GM23338 (cell line): ENCODE measurements at regions not wholly inside any gene's neighbourhood (a gene's known extent, or its start where the extent isn't known, plus 50 kb on each side); places are given as distances from the start of the nearest gene placed in this dataset.

Experiments used
- ATAC-seq: fragments of 200-7000 bp; cut with Tn5 transposase; 3 replicates; pipeline ENCODE4 v1.9.1; 2020
- DNase-seq: peaks from one replicate; pipeline ENCODE4 v3.0.0-alpha.2; 2015; ENCODE audit warnings: low spot score
- H2AFZ ChIP-seq: fragments of 200-600 bp; sonication (generic); 2 replicates; pipeline ENCODE4 v1.8.0; 2016; ENCODE audit warnings: antibody characterized with exemption, mild to moderate bottlenecking, moderate library complexity
- H3F3A ChIP-seq: fragments of 200-600 bp; sonication (generic); replicated peaks from 2 replicates; pipeline ENCODE4 v1.8.0; 2017; ENCODE audit warnings: antibody characterized with exemption, mixed run types, low read depth
- H3K27ac ChIP-seq: fragments of 200-600 bp; sonication (generic); 2 replicates; pipeline ENCODE4 v1.6.1; 2016; ENCODE audit warnings: low read depth
- H3K27me3 ChIP-seq: fragments of 200-600 bp; sonication (generic); 2 replicates; pipeline ENCODE4 v1.8.0; 2016; ENCODE audit warnings: mild to moderate bottlenecking, mixed run types, moderate library complexity; ENCODE audit not compliant: insufficient read depth
- H3K36me3 ChIP-seq: fragments of 200-600 bp; sonication (generic); 2 replicates; pipeline ENCODE4 v1.8.0; 2016; ENCODE audit warnings: mild to moderate bottlenecking; ENCODE audit not compliant: insufficient read depth
- H3K4me1 ChIP-seq: fragments of 200-600 bp; sonication (generic); 2 replicates; pipeline ENCODE4 v1.8.0; 2016; ENCODE audit warnings: mild to moderate bottlenecking, moderate library complexity; ENCODE audit not compliant: insufficient read depth
- H3K4me2 ChIP-seq: fragments of 200-600 bp; sonication (generic); 2 replicates; pipeline ENCODE4 v1.7.1; 2017; ENCODE audit warnings: mixed run types
- H3K4me3 ChIP-seq: fragments of 200-600 bp; sonication (generic); 2 replicates; pipeline ENCODE4 v1.6.1; 2016; ENCODE audit warnings: mixed run types
- H3K79me2 ChIP-seq: fragments of 200-600 bp; sonication (generic); replicated peaks from 2 replicates; pipeline ENCODE4 v1.8.0; 2017; ENCODE audit warnings: mild to moderate bottlenecking; ENCODE audit not compliant: insufficient read depth
- H3K9me2 ChIP-seq: fragments of 200-600 bp; sonication (generic); 2 replicates; pipeline ENCODE4 v1.8.0; 2017; ENCODE audit not compliant: insufficient read depth
- H4K20me1 ChIP-seq: fragments of 200-600 bp; sonication (generic); replicated peaks from 2 replicates; pipeline ENCODE4 v1.8.0; 2017; ENCODE audit warnings: mild to moderate bottlenecking; ENCODE audit not compliant: insufficient read depth
- H3K27ac Mint-ChIP-seq: 2 replicates; pipeline ENCODE4 v1.8.0; 2020; ENCODE audit warnings: inconsistent platforms, mild to moderate bottlenecking, moderate library complexity, mixed read lengths
- H3K27me3 Mint-ChIP-seq: 3 replicates; pipeline ENCODE4 v1.8.0; 2022; ENCODE audit warnings: low read depth, mild to moderate bottlenecking, moderate library complexity, mixed read lengths, inconsistent platforms; ENCODE audit not compliant: insufficient read depth, poor library complexity
- H3K36me3 Mint-ChIP-seq: 3 replicates; pipeline ENCODE4 v1.8.0; 2021; ENCODE audit warnings: low read depth, mild to moderate bottlenecking, inconsistent platforms, moderate library complexity, mixed read lengths
- H3K4me1 Mint-ChIP-seq: 3 replicates; pipeline ENCODE4 v1.8.0; 2020; ENCODE audit warnings: mild to moderate bottlenecking, inconsistent platforms, mixed read lengths
- H3K4me3 Mint-ChIP-seq: 3 replicates; pipeline ENCODE4 v1.8.0; 2021; ENCODE audit warnings: moderate library complexity, mild to moderate bottlenecking, inconsistent platforms, mixed read lengths
- H3K9me3 Mint-ChIP-seq: 3 replicates; pipeline ENCODE4 v1.8.0; 2020; ENCODE audit warnings: moderate library complexity, mild to moderate bottlenecking, inconsistent platforms, mixed read lengths
- CREB1 ChIP-seq: fragments of 250-450 bp; sonication (Bioruptor Pico); IDR thresholded peaks from 2 replicates; pipeline ENCODE4 v1.5.0; 2020; ENCODE audit warnings: low read depth, mild to moderate bottlenecking, moderate library complexity
- EZH2 ChIP-seq: fragments of 200-600 bp; sonication (generic); IDR thresholded peaks from one replicate; pipeline ENCODE4 v1.8.0; 2017; ENCODE audit warnings: antibody characterized with exemption, mild to moderate bottlenecking, low read depth; ENCODE audit not compliant: unreplicated experiment
- EZH2phosphoT487 ChIP-seq: fragments of 200-600 bp; sonication (generic); IDR thresholded peaks from one replicate; pipeline ENCODE4 v1.8.1; 2018; ENCODE audit warnings: antibody characterized with exemption; ENCODE audit not compliant: unreplicated experiment
- JUNB ChIP-seq: IDR thresholded peaks from one replicate; pipeline ENCODE4 v1.6.1; 2016; ENCODE audit warnings: antibody characterized with exemption; ENCODE audit not compliant: unreplicated experiment
- NANOG ChIP-seq: IDR thresholded peaks from 2 replicates; pipeline ENCODE4 v1.6.1; 2016; ENCODE audit warnings: antibody characterized with exemption, borderline replicate concordance
- POLR2AphosphoS5 ChIP-seq: IDR thresholded peaks from 2 replicates; pipeline ENCODE4 v1.6.1; 2016; ENCODE audit warnings: antibody characterized with exemption, low read depth
- STAT1 ChIP-seq: IDR thresholded peaks from one replicate; pipeline ENCODE4 v1.6.1; 2016; ENCODE audit warnings: antibody characterized with exemption; ENCODE audit not compliant: unreplicated experiment
- ZNF114 ChIP-seq: fragments of 250-450 bp; sonication (Bioruptor Pico); IDR thresholded peaks from 2 replicates; pipeline ENCODE4 v1.5.0; 2020; ENCODE audit warnings: mild to moderate bottlenecking, moderate library complexity
- TF ChIP-seq, protein P1 (sequence below), 2 experiments: fragments of 200-600 bp in 1 of 2; sonication (generic) in 1 of 2; conservative IDR thresholded peaks; 2 replicates each; pipeline versions ENCODE4 v1.5.1 to v1.6.1; 2016 to 2017; ENCODE audit warnings: antibody characterized with exemption in 2 of 2, low read depth in 2 of 2, mild to moderate bottlenecking in 2 of 2, moderate library complexity in 1 of 2
- TF ChIP-seq, protein P2 (sequence below): fragments of 250-450 bp; sonication (Bioruptor Pico); IDR thresholded peaks from 2 replicates; pipeline ENCODE4 v1.5.0; 2020; ENCODE audit warnings: mild to moderate bottlenecking, moderate library complexity

GRCh38 chr6:139982652-139983295 is 608.3 kb upstream of the CITED2 start:
- H3K4me1 ChIP-seq, result peaks cover 32% of the 10 kb centered on the region
- Mint-ChIP-seq H3K9me3 (no peaks in the 10 kb centered on the region), H3K27ac (peak overlapping the region; percentile 46), H3K27me3 (peaks cover 2% of the 10 kb centered on the region), H3K4me1 (peaks cover 40% of the 10 kb centered on the region), H3K36me3 (no peaks in the 10 kb centered on the region; the same call in 2 of the 3 replicates), H3K4me3 (peak overlapping the region; percentile 11; the same call in 1 of the 3 replicates)
- TF ChIP-seq POLR2AphosphoS5 (no peak), EZH2 (no peak), EZH2phosphoT487 (no peak), ZNF114 (no peak), STAT1 (no peak)
- TF ChIP-seq, protein P1, sequence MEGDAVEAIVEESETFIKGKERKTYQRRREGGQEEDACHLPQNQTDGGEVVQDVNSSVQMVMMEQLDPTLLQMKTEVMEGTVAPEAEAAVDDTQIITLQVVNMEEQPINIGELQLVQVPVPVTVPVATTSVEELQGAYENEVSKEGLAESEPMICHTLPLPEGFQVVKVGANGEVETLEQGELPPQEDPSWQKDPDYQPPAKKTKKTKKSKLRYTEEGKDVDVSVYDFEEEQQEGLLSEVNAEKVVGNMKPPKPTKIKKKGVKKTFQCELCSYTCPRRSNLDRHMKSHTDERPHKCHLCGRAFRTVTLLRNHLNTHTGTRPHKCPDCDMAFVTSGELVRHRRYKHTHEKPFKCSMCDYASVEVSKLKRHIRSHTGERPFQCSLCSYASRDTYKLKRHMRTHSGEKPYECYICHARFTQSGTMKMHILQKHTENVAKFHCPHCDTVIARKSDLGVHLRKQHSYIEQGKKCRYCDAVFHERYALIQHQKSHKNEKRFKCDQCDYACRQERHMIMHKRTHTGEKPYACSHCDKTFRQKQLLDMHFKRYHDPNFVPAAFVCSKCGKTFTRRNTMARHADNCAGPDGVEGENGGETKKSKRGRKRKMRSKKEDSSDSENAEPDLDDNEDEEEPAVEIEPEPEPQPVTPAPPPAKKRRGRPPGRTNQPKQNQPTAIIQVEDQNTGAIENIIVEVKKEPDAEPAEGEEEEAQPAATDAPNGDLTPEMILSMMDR (conservative IDR thresholded peaks at IDR 0.05; ENCODE audit: low read depth in 2 of 2), result no peak
- no peaks in the 10 kb centered on the region for H3K27me3 ChIP-seq
- H3F3A ChIP-seq, result no peaks in the 10 kb centered on the region
- DNase-seq, result peak; percentile 50
- H3K4me3 ChIP-seq, result no peak overlapping the region
- peak; percentile 85 for ATAC-seq
- no peaks in the 10 kb centered on the region for H3K79me2 ChIP-seq
- peak overlapping the region; percentile 62 for H3K4me2 ChIP-seq
- peak overlapping the region; percentile 3; the same call in 1 of the 2 replicates for H2AFZ ChIP-seq
- H3K36me3 ChIP-seq, result no peaks in the 10 kb centered on the region
- H3K27ac ChIP-seq, result no peak overlapping the region
- H4K20me1 ChIP-seq, result no peaks in the 10 kb centered on the region
- H3K9me2 ChIP-seq, result no peaks in the 10 kb centered on the region

GRCh38 chr6:139982195-139982594 is 607.7 kb upstream of the CITED2 start:
- H2AFZ ChIP-seq, result 0 out of 2 replicates have a peak overlapping the region, but pooled peaks have one; percentile 1
- TF ChIP-seq CREB1 (no peak), NANOG (no peak), POLR2AphosphoS5 (no peak), STAT1 (no peak), JUNB (no peak), ZNF114 (no peak)
- TF ChIP-seq, protein P2, sequence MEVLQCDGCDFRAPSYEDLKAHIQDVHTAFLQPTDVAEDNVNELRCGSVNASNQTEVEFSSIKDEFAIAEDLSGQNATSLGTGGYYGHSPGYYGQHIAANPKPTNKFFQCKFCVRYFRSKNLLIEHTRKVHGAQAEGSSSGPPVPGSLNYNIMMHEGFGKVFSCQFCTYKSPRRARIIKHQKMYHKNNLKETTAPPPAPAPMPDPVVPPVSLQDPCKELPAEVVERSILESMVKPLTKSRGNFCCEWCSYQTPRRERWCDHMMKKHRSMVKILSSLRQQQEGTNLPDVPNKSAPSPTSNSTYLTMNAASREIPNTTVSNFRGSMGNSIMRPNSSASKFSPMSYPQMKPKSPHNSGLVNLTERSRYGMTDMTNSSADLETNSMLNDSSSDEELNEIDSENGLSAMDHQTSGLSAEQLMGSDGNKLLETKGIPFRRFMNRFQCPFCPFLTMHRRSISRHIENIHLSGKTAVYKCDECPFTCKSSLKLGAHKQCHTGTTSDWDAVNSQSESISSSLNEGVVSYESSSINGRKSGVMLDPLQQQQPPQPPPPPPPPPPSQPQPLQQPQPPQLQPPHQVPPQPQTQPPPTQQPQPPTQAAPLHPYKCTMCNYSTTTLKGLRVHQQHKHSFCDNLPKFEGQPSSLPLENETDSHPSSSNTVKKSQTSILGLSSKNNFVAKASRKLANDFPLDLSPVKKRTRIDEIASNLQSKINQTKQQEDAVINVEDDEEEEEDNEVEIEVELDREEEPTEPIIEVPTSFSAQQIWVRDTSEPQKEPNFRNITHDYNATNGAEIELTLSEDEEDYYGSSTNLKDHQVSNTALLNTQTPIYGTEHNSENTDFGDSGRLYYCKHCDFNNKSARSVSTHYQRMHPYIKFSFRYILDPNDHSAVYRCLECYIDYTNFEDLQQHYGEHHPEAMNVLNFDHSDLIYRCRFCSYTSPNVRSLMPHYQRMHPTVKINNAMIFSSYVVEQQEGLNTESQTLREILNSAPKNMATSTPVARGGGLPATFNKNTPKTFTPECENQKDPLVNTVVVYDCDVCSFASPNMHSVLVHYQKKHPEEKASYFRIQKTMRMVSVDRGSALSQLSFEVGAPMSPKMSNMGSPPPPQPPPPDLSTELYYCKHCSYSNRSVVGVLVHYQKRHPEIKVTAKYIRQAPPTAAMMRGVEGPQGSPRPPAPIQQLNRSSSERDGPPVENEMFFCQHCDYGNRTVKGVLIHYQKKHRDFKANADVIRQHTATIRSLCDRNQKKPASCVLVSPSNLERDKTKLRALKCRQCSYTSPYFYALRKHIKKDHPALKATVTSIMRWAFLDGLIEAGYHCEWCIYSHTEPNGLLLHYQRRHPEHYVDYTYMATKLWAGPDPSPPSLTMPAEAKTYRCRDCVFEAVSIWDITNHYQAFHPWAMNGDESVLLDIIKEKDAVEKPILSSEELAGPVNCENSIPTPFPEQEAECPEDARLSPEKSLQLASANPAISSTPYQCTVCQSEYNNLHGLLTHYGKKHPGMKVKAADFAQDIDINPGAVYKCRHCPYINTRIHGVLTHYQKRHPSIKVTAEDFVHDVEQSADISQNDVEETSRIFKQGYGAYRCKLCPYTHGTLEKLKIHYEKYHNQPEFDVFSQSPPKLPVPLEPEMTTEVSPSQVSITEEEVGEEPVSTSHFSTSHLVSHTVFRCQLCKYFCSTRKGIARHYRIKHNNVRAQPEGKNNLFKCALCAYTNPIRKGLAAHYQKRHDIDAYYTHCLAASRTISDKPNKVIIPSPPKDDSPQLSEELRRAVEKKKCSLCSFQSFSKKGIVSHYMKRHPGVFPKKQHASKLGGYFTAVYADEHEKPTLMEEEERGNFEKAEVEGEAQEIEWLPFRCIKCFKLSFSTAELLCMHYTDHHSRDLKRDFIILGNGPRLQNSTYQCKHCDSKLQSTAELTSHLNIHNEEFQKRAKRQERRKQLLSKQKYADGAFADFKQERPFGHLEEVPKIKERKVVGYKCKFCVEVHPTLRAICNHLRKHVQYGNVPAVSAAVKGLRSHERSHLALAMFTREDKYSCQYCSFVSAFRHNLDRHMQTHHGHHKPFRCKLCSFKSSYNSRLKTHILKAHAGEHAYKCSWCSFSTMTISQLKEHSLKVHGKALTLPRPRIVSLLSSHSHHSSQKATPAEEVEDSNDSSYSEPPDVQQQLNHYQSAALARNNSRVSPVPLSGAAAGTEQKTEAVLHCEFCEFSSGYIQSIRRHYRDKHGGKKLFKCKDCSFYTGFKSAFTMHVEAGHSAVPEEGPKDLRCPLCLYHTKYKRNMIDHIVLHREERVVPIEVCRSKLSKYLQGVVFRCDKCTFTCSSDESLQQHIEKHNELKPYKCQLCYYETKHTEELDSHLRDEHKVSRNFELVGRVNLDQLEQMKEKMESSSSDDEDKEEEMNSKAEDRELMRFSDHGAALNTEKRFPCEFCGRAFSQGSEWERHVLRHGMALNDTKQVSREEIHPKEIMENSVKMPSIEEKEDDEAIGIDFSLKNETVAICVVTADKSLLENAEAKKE, result no peak
- TF ChIP-seq, protein P1 (conservative IDR thresholded peaks at IDR 0.05; ENCODE audit: low read depth in 2 of 2), result no peak

More at GRCh38 chr6:139982195-139982594, 607.7 kb upstream of the CITED2 start:
- peaks cover 40% of the 10 kb centered on the region for H3K4me1 Mint-ChIP-seq
- no peaks in the 10 kb centered on the region for H3K79me2 ChIP-seq
- ATAC-seq (no peak), DNase-seq (no peak)
- H4K20me1 ChIP-seq, result no peaks in the 10 kb centered on the region
- H3K4me3 ChIP-seq, result no peak overlapping the region; the same call in 1 of the 2 replicates
- H3K36me3 ChIP-seq, result no peaks in the 10 kb centered on the region
- peak overlapping the region; percentile 62 for H3K4me2 ChIP-seq
- peak overlapping the region; percentile 68 for H3K27ac Mint-ChIP-seq
- H3K27me3 Mint-ChIP-seq, result peaks cover 2% of the 10 kb centered on the region
- H3K36me3 Mint-ChIP-seq, result no peaks in the 10 kb centered on the region; the same call in 2 of the 3 replicates
- H3K27ac ChIP-seq, result 0 out of 2 replicates have a peak overlapping the region, but pooled peaks have one; percentile 12
- H3F3A ChIP-seq, result no peaks in the 10 kb centered on the region
- peaks cover 32% of the 10 kb centered on the region for H3K4me1 ChIP-seq
- no peaks in the 10 kb centered on the region for H3K27me3 ChIP-seq
- H3K4me3 Mint-ChIP-seq, result peak overlapping the region; percentile 21; the same call in 1 of the 3 replicates
- no peaks in the 10 kb centered on the region for H3K9me3 Mint-ChIP-seq
- H3K9me2 ChIP-seq, result no peaks in the 10 kb centered on the region
